Retinal pigment epithelial cell (primary cell): ENCODE measurements at regions not wholly inside any gene's neighbourhood (a gene's known extent, or its start where the extent isn't known, plus 50 kb on each side); places are given as distances from the start of the nearest gene placed in this dataset.
"Not testable (repeated sequence)": the region's sequence is repeated elsewhere in the genome, so short reads cannot be mapped to it uniquely, and the experiment has no call there.

Experiments
- DNase-seq: peaks from one replicate; pipeline ENCODE4 v3.0.0-alpha.2; 2010; ENCODE audit warnings: low read depth
- H3K4me3 ChIP-seq: 2 replicates; pipeline ENCODE4 v1.5.1; 2011; ENCODE audit warnings: mild to moderate bottlenecking, low read length, control low read depth, moderate library complexity
- TF ChIP-seq, protein P1 (sequence below): conservative IDR thresholded peaks from 2 replicates; pipeline ENCODE4 v1.5.1; 2011; ENCODE audit warnings: low read depth, low read length, control low read depth, inconsistent platforms

DNA sequence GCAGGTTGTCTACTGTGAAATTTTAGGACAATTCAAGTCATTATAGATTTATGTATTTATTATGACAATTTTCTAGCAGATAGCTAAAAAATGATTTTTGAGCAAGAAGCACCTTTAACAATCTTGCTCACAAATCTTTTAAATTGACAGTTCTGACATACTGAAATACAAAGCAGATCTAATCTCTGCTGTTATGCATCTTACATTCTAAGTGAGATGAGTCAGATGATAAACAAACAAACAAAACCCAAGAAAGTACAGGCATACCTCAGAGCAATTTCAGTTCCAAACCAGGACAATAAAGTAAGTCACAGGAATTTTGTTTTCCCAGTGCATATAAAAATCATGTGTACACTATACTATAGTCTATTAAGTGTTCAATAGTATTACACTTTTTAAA lies 430.7 kb upstream of the PTCHD4 start:
- DNase-seq = no peak
- no peak overlapping the region for H3K4me3 ChIP-seq
- TF ChIP-seq, protein P1, sequence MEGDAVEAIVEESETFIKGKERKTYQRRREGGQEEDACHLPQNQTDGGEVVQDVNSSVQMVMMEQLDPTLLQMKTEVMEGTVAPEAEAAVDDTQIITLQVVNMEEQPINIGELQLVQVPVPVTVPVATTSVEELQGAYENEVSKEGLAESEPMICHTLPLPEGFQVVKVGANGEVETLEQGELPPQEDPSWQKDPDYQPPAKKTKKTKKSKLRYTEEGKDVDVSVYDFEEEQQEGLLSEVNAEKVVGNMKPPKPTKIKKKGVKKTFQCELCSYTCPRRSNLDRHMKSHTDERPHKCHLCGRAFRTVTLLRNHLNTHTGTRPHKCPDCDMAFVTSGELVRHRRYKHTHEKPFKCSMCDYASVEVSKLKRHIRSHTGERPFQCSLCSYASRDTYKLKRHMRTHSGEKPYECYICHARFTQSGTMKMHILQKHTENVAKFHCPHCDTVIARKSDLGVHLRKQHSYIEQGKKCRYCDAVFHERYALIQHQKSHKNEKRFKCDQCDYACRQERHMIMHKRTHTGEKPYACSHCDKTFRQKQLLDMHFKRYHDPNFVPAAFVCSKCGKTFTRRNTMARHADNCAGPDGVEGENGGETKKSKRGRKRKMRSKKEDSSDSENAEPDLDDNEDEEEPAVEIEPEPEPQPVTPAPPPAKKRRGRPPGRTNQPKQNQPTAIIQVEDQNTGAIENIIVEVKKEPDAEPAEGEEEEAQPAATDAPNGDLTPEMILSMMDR = no peak

DNA sequence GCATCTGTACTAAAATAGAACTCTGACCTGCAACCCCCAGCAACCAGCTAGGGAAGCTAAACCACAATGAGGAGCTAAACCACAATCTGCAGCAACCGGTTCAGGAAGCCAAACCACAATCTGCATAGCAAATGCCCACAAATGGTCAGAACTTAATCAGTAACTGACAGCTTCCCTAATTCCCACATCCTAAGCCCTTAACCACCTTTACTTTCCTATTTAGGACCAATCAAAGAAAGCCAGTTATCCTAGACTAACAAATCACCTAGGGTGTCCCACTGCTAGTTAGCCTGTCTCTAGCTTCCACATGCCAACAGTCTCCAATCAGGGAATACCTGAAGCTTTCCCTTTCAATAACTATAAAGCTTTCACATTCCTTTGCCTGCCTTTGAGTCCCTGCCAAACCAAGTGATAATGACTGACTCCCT lies 424.6 kb upstream of the PTCHD4 start:
- H3K4me3 ChIP-seq = no peak overlapping the region
- peak; percentile 98 for DNase-seq
- TF ChIP-seq, protein P1 = no peak

DNA sequence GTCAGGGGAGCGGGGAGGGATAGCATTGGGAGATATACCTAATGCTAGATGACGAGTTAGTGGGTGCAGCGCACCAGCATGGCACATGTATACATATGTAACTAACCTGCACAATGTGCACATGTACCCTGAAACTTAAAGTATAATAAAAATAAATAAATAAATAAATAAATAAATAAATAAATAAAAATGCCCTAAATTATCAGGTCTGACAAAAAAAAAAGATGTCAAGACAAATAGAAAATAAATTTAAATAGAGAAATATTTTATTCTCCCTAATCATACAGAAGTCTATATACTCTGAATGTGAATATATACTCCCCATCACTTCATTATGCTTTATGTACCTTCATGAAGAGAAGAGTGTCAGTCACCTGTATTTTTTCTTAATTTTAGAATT lies 420.0 kb upstream of the PTCHD4 start:
- not testable (repeated sequence) for H3K4me3 ChIP-seq, DNase-seq

DNA sequence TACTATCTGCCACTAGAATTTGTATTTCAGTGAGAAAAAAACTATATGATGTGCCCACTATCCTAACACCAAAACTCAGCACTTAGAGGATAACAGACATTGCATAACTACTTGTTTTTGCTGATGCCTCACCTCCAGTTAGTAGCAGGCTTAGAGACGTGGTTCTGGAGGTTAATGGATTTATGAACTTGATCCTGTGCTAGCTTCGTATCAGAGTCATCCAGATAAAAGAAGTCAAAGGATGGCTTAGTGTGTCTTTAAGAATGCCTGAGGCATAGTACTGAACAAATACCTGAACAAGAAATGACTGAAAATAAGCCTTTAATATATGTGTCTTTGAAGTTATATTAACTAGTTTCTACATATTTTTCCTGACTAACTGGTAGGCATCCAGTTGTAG lies 414.9 kb upstream of the PTCHD4 start:
- no peak for DNase-seq
- TF ChIP-seq, protein P1 = no peak
- no peak overlapping the region for H3K4me3 ChIP-seq

DNA sequence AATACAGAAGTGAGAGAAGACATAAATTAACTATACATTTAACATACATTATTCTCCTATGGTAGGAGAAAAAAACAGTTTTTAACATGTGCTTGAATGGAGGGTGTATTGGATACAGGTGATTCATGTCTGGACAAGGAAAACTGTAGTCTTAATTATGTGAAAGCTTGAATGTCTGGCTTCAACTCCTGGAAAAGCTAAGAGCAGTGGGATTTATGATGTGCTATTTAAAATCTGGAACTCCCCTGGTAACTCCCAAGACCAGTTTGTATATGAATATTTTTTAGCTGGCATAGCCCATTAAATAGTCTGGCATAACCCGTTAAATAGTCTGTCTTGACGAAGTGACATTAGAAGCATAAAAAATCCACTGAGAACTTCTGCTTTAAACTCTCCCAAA lies 410.0 kb upstream of the PTCHD4 start:
- TF ChIP-seq, protein P1 = no peak
- DNase-seq = no peak

DNA sequence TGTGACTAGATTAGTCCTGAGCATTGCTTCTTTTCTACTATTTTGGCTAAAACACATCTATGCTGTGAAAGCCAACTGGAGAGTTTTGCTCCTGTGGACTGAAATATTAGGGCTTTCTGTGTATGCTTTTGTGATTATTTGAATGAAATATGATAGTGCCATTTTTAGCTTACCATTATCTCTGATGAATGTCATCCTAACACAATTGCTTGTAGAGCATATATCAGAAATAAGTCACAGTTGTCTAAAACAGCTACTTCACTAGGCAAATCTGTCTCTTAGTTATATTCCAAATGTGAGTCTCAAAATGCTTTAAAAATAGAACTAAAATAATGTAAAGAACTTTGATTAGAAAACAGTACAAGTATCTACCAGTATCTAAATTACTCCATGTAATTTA lies 401.4 kb upstream of the PTCHD4 start:
- H3K4me3 ChIP-seq = no peak overlapping the region
- TF ChIP-seq, protein P1 = no peak
- DNase-seq = no peak

More for the DNA sequence above, 410.0 kb upstream of the PTCHD4 start:
- no peak overlapping the region for H3K4me3 ChIP-seq

DNA sequence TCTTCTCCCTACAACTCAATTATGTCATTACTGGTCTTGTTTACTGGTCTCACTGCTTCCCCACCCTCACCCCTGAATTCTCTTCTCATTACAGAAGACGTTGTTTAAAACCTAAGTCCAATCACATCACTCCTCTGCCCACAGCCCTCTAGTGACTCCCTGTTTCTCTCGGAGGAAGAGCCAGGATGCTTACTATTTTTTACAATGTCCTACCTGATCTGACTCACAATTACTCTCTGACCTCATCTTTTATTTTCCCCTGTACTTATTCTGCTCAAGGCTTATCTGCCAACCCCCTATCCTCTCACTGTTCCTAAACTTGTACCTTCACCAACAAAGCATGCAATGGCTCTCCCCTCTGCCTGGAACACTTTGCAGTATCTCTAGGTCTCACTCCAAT lies 400.4 kb upstream of the PTCHD4 start:
- DNase-seq = no peak
- no peak overlapping the region for H3K4me3 ChIP-seq
- TF ChIP-seq, protein P1 = no peak

DNA sequence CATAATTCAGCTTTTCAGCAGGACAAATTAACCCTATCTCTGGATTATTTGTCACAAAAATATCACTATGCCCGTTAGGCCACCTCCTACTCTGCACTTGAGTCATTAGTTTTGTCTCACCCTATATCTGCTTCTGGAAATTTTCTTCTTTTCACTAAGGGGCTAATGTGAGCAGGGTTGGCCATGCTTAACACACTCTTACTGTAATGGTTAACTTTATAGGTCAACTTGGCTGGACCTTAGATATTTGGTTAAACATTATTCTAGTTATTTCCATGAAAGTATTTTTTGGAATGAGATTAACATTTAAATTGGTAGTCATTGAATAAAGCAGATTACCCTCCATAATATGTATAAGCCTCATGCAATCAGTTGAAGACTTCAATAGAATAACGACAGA lies 394.6 kb upstream of the PTCHD4 start:
- DNase-seq = no peak
- H3K4me3 ChIP-seq = no peak overlapping the region
- TF ChIP-seq, protein P1 = no peak

DNA sequence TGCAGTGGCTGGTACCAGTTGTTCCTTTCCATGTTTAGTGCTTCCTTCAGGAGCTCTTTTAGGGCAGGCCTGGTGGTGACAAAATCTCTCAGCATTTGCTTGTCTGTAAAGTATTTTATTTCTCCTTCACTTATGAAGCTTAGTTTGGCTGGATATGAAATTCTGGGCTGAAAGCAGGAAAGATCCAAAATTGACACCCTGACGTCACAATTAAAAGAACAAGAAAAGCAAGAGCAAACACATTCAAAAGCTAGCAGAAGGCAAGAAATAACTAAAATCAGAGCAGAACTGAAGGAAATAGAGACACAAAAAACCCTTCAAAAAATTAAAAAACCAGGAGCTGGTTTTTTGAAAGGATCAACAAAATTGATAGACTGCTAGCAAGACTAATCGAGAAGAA lies 382.4 kb upstream of the PTCHD4 start:
- not testable (repeated sequence) for H3K4me3 ChIP-seq, DNase-seq
